Omental fat pad (tissue), 3 donors: ENCODE measurements at regions not wholly inside any gene's neighbourhood (a gene's known extent, or its start where the extent isn't known, plus 50 kb on each side); places are given as distances from the start of the nearest gene placed in this dataset.

Experiments used
- ATAC-seq: fragments of 150-250 bp; one replicate; pipeline ENCODE4 v1.9.1; 2016; ENCODE audit warnings: mild to moderate bottlenecking, moderate library complexity; ENCODE audit not compliant: low FRiP score
- DNase-seq: peaks from one replicate; pipeline ENCODE4 v3.0.0-alpha.2; 2019; ENCODE audit warnings: low spot score
- CTCF ChIP-seq, 3 donors: fragments of 450-650 bp; IDR thresholded peaks; one replicate each; pipeline ENCODE4 v1.5.1; 2016 to 2017; ENCODE audit warnings: antibody characterized with exemption in 3 of 3, mild to moderate bottlenecking in 3 of 3, moderate library complexity in 2 of 3

- TF ChIP-seq CTCF (IDR thresholded peaks at IDR 0.05) = no peak
- ATAC-seq = no peak
- DNase-seq = no peak
These were observed 884.5 kb upstream of the ADGRL3 start for GRCh38 chr4:60315586-60315985.

- ATAC-seq (no peak), DNase-seq (no peak)
- TF ChIP-seq CTCF (IDR thresholded peaks at IDR 0.05) = no peak
These were observed 873.4 kb upstream of the ADGRL3 start for GRCh38 chr4:60326735-60327134.

GRCh38 chr4:60327651-60328050, 872.5 kb upstream of the ADGRL3 start:
- TF ChIP-seq CTCF (IDR thresholded peaks at IDR 0.05) = no peak
- DNase-seq (no peak), ATAC-seq (no peak)

GRCh38 chr4:60344908-60345307, 855.2 kb upstream of the ADGRL3 start:
- DNase-seq (no peak), ATAC-seq (no peak)
- no peak for TF ChIP-seq CTCF (IDR thresholded peaks at IDR 0.05)

GRCh38 chr4:60345392-60345791, 854.7 kb upstream of the ADGRL3 start:
- DNase-seq (no peak), ATAC-seq (no peak)
- no peak for TF ChIP-seq CTCF (IDR thresholded peaks at IDR 0.05)

GRCh38 chr4:60359746-60360367, 840.3 kb upstream of the ADGRL3 start:
- ATAC-seq (no peak), DNase-seq (no peak)
- no peak for TF ChIP-seq CTCF (IDR thresholded peaks at IDR 0.05)

GRCh38 chr4:60365176-60365575, 835.0 kb upstream of the ADGRL3 start:
- TF ChIP-seq CTCF (IDR thresholded peaks at IDR 0.05) = no peak
- ATAC-seq (no peak), DNase-seq (no peak)
